HEK293 (cell line): ENCODE measurements at regions not wholly inside any gene's neighbourhood (a gene's known extent, or its start where the extent isn't known, plus 50 kb on each side); places are given as distances from the start of the nearest gene placed in this dataset.

Experiments
- YY1 ChIP-seq: fragments of 450-650 bp; formaldehyde crosslinking; IDR thresholded peaks from 2 replicates; pipeline ENCODE4 v1.5.1; 2018; ENCODE audit warnings: missing biosample characterization, missing genetic modification characterization
- TF ChIP-seq, protein P1 (sequence below): fragments of 450-650 bp; formaldehyde crosslinking; IDR thresholded peaks from 2 replicates; pipeline ENCODE4 v1.5.1; 2016; ENCODE audit warnings: missing biosample characterization, missing genetic modification characterization
- TF ChIP-seq, protein P2 (sequence below): fragments of 450-650 bp; formaldehyde crosslinking; IDR thresholded peaks from 2 replicates; pipeline ENCODE4 v1.5.1; 2016; ENCODE audit warnings: missing biosample characterization, missing genetic modification characterization

DNA sequence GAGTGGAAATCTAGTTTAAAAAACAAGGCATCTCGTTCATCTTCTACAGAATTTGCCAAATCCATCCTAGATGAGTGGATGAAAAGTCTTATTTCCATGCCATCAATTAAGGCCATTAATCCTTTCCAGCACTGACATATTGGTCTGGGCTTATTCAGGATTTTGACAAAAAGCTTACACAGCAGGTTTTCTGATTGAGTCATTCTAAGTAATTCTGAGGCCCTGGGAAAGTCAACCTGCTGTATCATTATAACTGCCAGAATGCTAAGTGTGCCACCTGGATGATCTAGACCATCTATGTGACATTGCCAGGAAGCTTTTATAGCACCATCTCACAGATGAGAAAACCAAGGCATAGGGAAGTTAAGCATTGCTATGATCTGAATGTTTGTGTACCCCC lies 132.1 kb upstream of the MAP3K1 start:
- TF ChIP-seq, protein P1, sequence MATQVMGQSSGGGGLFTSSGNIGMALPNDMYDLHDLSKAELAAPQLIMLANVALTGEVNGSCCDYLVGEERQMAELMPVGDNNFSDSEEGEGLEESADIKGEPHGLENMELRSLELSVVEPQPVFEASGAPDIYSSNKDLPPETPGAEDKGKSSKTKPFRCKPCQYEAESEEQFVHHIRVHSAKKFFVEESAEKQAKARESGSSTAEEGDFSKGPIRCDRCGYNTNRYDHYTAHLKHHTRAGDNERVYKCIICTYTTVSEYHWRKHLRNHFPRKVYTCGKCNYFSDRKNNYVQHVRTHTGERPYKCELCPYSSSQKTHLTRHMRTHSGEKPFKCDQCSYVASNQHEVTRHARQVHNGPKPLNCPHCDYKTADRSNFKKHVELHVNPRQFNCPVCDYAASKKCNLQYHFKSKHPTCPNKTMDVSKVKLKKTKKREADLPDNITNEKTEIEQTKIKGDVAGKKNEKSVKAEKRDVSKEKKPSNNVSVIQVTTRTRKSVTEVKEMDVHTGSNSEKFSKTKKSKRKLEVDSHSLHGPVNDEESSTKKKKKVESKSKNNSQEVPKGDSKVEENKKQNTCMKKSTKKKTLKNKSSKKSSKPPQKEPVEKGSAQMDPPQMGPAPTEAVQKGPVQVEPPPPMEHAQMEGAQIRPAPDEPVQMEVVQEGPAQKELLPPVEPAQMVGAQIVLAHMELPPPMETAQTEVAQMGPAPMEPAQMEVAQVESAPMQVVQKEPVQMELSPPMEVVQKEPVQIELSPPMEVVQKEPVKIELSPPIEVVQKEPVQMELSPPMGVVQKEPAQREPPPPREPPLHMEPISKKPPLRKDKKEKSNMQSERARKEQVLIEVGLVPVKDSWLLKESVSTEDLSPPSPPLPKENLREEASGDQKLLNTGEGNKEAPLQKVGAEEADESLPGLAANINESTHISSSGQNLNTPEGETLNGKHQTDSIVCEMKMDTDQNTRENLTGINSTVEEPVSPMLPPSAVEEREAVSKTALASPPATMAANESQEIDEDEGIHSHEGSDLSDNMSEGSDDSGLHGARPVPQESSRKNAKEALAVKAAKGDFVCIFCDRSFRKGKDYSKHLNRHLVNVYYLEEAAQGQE: no peak
- no peak for TF ChIP-seq YY1 (tag by site-specific recombination)
- TF ChIP-seq, protein P2, sequence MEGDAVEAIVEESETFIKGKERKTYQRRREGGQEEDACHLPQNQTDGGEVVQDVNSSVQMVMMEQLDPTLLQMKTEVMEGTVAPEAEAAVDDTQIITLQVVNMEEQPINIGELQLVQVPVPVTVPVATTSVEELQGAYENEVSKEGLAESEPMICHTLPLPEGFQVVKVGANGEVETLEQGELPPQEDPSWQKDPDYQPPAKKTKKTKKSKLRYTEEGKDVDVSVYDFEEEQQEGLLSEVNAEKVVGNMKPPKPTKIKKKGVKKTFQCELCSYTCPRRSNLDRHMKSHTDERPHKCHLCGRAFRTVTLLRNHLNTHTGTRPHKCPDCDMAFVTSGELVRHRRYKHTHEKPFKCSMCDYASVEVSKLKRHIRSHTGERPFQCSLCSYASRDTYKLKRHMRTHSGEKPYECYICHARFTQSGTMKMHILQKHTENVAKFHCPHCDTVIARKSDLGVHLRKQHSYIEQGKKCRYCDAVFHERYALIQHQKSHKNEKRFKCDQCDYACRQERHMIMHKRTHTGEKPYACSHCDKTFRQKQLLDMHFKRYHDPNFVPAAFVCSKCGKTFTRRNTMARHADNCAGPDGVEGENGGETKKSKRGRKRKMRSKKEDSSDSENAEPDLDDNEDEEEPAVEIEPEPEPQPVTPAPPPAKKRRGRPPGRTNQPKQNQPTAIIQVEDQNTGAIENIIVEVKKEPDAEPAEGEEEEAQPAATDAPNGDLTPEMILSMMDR (tag by site-specific recombination): no peak
